ENCODE measurements at regions not wholly inside any gene's neighbourhood (a gene's known extent, or its start where the extent isn't known, plus 50 kb on each side); places are given as distances from the start of the nearest gene placed in this dataset.
"Not testable (repeated sequence)": the region's sequence is repeated elsewhere in the genome, so short reads cannot be mapped to it uniquely, and the experiment has no call there.

DNA sequence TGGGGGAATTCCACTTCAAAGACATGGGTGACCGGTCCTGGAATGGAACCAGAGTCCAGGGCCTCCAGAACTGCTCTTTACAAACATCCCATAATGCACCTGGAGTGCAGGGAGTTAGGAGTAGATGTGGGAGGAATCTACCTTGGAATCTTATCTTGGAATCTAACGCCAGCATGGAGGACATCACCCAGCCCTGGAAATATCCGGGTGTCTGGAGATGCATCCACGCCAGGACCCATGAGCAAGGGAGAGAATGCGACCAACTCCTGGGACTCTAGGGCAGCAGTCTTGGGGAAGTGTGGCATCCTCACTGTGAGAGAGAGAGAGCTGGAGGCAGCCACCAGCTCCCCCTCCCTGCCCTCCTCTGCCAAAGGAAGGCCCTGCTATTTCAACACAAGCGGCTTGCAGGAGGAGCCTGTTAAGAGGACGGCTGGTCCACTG, 211.8 kb downstream of the UQCRFS1 start:
- H3K27me3 ChIP-seq, result no peaks in the 10 kb centered on the region
- 42 to 53% (median 44%) methylated on average over 7 of the region's 7 CpGs for WGBS, 3 donors
- H3K36me3 ChIP-seq, result no peaks in the 10 kb centered on the region
- peak in 3 of 5 donors; percentile 21 to 54 (median 48) for DNase-seq
- peak overlapping the region in 1 of 2 donors; percentile 47 for H3K27ac ChIP-seq
- H3K4me1 ChIP-seq (ENCODE audit: insufficient read depth), result peaks cover 9% of the 10 kb centered on the region
- H3K4me3 ChIP-seq, result no peak overlapping the region
- TF ChIP-seq, protein P1, sequence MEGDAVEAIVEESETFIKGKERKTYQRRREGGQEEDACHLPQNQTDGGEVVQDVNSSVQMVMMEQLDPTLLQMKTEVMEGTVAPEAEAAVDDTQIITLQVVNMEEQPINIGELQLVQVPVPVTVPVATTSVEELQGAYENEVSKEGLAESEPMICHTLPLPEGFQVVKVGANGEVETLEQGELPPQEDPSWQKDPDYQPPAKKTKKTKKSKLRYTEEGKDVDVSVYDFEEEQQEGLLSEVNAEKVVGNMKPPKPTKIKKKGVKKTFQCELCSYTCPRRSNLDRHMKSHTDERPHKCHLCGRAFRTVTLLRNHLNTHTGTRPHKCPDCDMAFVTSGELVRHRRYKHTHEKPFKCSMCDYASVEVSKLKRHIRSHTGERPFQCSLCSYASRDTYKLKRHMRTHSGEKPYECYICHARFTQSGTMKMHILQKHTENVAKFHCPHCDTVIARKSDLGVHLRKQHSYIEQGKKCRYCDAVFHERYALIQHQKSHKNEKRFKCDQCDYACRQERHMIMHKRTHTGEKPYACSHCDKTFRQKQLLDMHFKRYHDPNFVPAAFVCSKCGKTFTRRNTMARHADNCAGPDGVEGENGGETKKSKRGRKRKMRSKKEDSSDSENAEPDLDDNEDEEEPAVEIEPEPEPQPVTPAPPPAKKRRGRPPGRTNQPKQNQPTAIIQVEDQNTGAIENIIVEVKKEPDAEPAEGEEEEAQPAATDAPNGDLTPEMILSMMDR (IDR thresholded peaks at IDR 0.05), result no peak
- TF ChIP-seq EP300 (IDR thresholded peaks at IDR 0.05) (no peak), POLR2A (IDR thresholded peaks at IDR 0.05) (no peak)
- intact Hi-C loops (cut with DNase I), result no loop called here
- no peaks in the 10 kb centered on the region for H3K9me3 ChIP-seq

DNA sequence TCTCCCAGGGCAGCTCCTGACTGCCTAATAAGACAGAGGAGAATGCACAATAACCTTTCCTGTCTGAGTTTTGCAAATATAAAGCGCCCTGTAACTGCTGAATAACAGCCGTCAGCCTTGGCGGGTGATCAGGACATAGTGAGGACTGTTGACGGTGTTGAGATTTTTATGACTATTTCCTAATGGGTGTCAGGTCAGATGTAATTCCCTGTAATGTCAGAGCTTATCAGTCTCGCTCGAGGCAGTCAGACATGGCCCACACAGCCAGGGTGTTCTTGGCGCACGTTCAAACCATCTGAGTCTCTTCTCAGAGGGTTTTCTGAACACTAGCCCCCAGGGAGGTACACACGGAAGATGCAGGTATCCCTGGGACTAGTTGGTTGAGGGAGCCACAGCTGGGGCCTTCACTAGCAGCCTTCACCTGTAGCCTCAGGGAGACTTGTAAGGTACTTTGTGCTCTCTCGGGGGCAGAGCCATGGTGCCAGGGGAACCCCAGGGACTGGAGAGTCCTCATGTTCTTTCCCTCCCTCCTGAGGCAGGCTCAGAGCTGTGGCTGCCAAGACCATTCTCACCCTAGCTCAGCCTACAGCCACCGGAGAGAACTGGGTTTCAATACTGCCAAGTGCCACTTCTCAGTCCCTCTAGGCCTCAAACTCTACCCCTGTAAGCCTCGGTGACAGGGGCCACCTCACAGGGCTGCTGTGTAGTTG, 213.1 kb downstream of the UQCRFS1 start:
- no peak overlapping the region for H3K27ac ChIP-seq
- 67 to 81% (median 80%) methylated on average over 12 of the region's 12 CpGs for WGBS, 3 donors
- no peak for TF ChIP-seq EP300 (IDR thresholded peaks at IDR 0.05)
- TF ChIP-seq, protein P1 (IDR thresholded peaks at IDR 0.05), result no peak
- TF ChIP-seq POLR2A (IDR thresholded peaks at IDR 0.05), result no peak
- H3K36me3 ChIP-seq, result no peaks in the 10 kb centered on the region
- H3K27me3 ChIP-seq, result no peaks in the 10 kb centered on the region
- H3K4me1 ChIP-seq (ENCODE audit: insufficient read depth), result peaks cover 9% of the 10 kb centered on the region
- intact Hi-C loops (cut with DNase I), result no loop called here
- no peak for DNase-seq
- H3K9me3 ChIP-seq, result no peaks in the 10 kb centered on the region
- H3K4me3 ChIP-seq, result no peak overlapping the region

DNA sequence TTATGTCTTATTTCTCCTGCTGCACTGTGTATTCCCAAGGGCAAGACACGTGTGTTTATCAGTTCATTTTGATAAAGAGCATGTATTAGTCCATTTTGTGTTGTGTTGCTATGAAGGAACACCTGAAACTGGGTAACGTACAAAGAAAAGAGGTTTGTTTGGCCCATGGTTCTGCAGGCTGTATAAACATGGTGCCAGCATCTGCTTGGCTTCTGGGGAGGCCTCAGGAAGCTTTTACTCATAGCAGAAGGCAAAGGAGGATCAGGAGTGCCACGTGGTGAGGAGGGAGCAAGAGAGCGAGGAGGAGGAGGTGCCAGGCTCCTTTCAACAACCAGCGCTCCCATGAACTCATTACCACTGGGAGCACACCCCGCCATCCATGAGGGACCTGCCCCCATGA, 214.0 kb downstream of the UQCRFS1 start:
- TF ChIP-seq POLR2A (IDR thresholded peaks at IDR 0.05), result no peak
- TF ChIP-seq, protein P1 (IDR thresholded peaks at IDR 0.05), result no peak
- no peak for TF ChIP-seq EP300 (IDR thresholded peaks at IDR 0.05)
- Histone ChIP-seq H3K9me3 (no peaks in the 10 kb centered on the region), H3K4me3 (no peak overlapping the region), H3K36me3 (no peaks in the 10 kb centered on the region), H3K27me3 (no peaks in the 10 kb centered on the region), H3K27ac (no peak overlapping the region), H3K4me1 (ENCODE audit: insufficient read depth) (peaks cover 7% of the 10 kb centered on the region)
- WGBS, 3 donors, result 79 to 88% (median 84%) methylated on average over 6 of the region's 6 CpGs
- intact Hi-C loops (cut with DNase I), result no loop called here
- DNase-seq, result no peak

DNA sequence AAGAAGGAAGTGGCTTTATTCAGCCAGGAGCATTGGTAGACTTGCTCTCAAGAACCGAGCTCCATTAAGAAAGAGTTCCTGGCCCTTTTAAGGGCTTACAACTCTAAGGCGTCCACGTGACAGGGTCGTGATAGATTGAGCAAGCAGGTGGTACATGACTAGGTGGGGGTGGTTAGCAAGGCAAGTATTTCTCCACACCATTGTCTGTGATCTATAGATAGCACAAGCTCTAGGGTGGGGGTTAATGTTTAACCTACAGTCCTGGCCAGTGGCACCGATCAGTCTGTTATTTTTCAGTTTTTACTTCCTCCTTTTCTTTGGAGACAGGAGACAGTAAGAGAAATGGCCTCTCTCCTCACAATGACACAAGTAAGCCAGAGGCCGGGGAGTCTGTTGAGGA, 215.1 kb downstream of the UQCRFS1 start:
- H3K9me3 ChIP-seq; H3K4me1 ChIP-seq (ENCODE audit: insufficient read depth); H3K4me3 ChIP-seq; H3K27ac ChIP-seq; H3K27me3 ChIP-seq; DNase-seq; intact Hi-C loops (cut with DNase I); H3K36me3 ChIP-seq: not testable (repeated sequence)
- whole genome bisulfite sequencing, 3 donors, result 91 to 93% (median 93%) methylated on average over 6 of the region's 6 CpGs

DNA sequence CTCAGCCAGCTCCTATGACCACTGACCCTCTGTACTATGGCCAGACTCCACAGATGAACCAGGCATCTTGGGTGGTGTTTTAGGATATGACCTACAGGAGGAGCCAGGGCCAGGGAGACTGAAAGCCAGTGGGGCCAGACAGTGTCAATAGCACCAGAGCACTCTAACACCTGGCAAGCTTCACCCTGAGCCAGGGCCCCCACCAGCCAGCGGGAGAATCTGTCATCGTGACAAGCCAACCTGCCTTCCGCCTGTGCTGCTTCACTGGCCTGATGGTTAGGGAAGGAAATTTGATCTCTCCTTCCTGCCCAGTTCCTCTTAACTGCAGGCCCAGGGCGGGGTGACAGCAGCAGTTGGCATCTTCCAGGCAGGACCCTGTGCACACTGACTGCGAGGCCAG, 222.4 kb downstream of the UQCRFS1 start:
- no peak for DNase-seq
- Histone ChIP-seq H3K36me3 (no peaks in the 10 kb centered on the region), H3K9me3 (no peaks in the 10 kb centered on the region), H3K27ac (no peak overlapping the region), H3K4me1 (ENCODE audit: insufficient read depth) (peaks cover 8% of the 10 kb centered on the region), H3K4me3 (no peak overlapping the region), H3K27me3 (no peaks in the 10 kb centered on the region)
- TF ChIP-seq, protein P1 (IDR thresholded peaks at IDR 0.05), result no peak
- TF ChIP-seq EP300 (IDR thresholded peaks at IDR 0.05), result no peak
- TF ChIP-seq POLR2A (IDR thresholded peaks at IDR 0.05), result no peak
- intact Hi-C loops (cut with DNase I), result no loop called here
- WGBS, 3 donors, result 38 to 53% (median 41%) methylated on average over 5 of the region's 5 CpGs
